Progenitor cell of endocrine pancreas (in vitro differentiated cells): ENCODE measurements at regions not wholly inside any gene's neighbourhood (a gene's known extent, or its start where the extent isn't known, plus 50 kb on each side); places are given as distances from the start of the nearest gene placed in this dataset.

Source experiments
- DNase-seq: peaks from one replicate; pipeline ENCODE4 v3.0.0; 2021; ENCODE audit warnings: low spot score; ENCODE audit not compliant: unreplicated experiment
- H3K27ac Mint-ChIP-seq: 2 replicates; pipeline ENCODE4 v1.8.0; 2021; ENCODE audit warnings: mild to moderate bottlenecking, moderate library complexity, mixed read lengths
- H3K27me3 Mint-ChIP-seq: 2 replicates; pipeline ENCODE4 v1.8.0; 2021; ENCODE audit warnings: mixed read lengths
- H3K36me3 Mint-ChIP-seq: 2 replicates; pipeline ENCODE4 v1.8.0; 2022; ENCODE audit warnings: mixed read lengths; ENCODE audit not compliant: insufficient read depth
- H3K4me1 Mint-ChIP-seq: 2 replicates; pipeline ENCODE4 v1.8.0; 2021; ENCODE audit warnings: low read depth, mixed read lengths
- H3K4me3 Mint-ChIP-seq: 2 replicates; pipeline ENCODE4 v1.8.0; 2021; ENCODE audit warnings: low read depth, mild to moderate bottlenecking, moderate library complexity, mixed read lengths
- H3K9me3 Mint-ChIP-seq: 2 replicates; pipeline ENCODE4 v1.8.0; 2021; ENCODE audit warnings: low read depth, mixed read lengths
- CTCF ChIP-seq: fragments of 200-600 bp; sonication (generic); IDR thresholded peaks from one replicate; pipeline ENCODE4 v1.5.0; 2021; ENCODE audit warnings: antibody characterized with exemption, mild to moderate bottlenecking; ENCODE audit not compliant: unreplicated experiment

- Mint-ChIP-seq H3K36me3 (no peaks in the 10 kb centered on the region), H3K9me3 (no peaks in the 10 kb centered on the region), H3K27me3 (no peaks in the 10 kb centered on the region), H3K4me1 (no peaks in the 10 kb centered on the region), H3K4me3 (no peak overlapping the region), H3K27ac (no peak overlapping the region)
- no peak for DNase-seq
- TF ChIP-seq CTCF: no peak
Measured at GRCh38 chr3:81027344-81027743, 734.1 kb downstream of the GBE1 start.

GRCh38 chr3:81024560-81024959 is 736.9 kb downstream of the GBE1 start:
- no peak overlapping the region for H3K27ac Mint-ChIP-seq
- no peaks in the 10 kb centered on the region for H3K36me3 Mint-ChIP-seq
- no peak for DNase-seq
- no peaks in the 10 kb centered on the region for H3K27me3 Mint-ChIP-seq
- H3K4me1 Mint-ChIP-seq: no peaks in the 10 kb centered on the region
- no peak for TF ChIP-seq CTCF
- no peaks in the 10 kb centered on the region for H3K9me3 Mint-ChIP-seq
- H3K4me3 Mint-ChIP-seq: no peak overlapping the region

- Mint-ChIP-seq H3K4me3 (no peak overlapping the region), H3K9me3 (peaks cover 4% of the 10 kb centered on the region), H3K27ac (no peak overlapping the region), H3K4me1 (no peaks in the 10 kb centered on the region), H3K36me3 (no peaks in the 10 kb centered on the region), H3K27me3 (no peaks in the 10 kb centered on the region)
- no peak for TF ChIP-seq CTCF
- DNase-seq: no peak
Measured at GRCh38 chr3:81022339-81022738, 739.1 kb downstream of the GBE1 start.

GRCh38 chr3:81013360-81013759 is 748.1 kb downstream of the GBE1 start:
- Mint-ChIP-seq H3K27ac (no peak overlapping the region), H3K4me1 (no peaks in the 10 kb centered on the region), H3K27me3 (no peaks in the 10 kb centered on the region), H3K9me3 (peaks cover 17% of the 10 kb centered on the region), H3K4me3 (no peak overlapping the region), H3K36me3 (no peaks in the 10 kb centered on the region)
- no peak for DNase-seq
- TF ChIP-seq CTCF: no peak

GRCh38 chr3:81005992-81006391 is 755.5 kb downstream of the GBE1 start:
- H3K4me3 Mint-ChIP-seq: no peak overlapping the region
- no peak for DNase-seq
- TF ChIP-seq CTCF: peak; percentile 40
- H3K36me3 Mint-ChIP-seq: no peaks in the 10 kb centered on the region
- no peaks in the 10 kb centered on the region for H3K27me3 Mint-ChIP-seq
- H3K4me1 Mint-ChIP-seq: no peaks in the 10 kb centered on the region
- H3K9me3 Mint-ChIP-seq: peaks cover 8% of the 10 kb centered on the region
- H3K27ac Mint-ChIP-seq: no peak overlapping the region
